ENCODE measurements at regions not wholly inside any gene's neighbourhood (a gene's known extent, or its start where the extent isn't known, plus 50 kb on each side); places are given as distances from the start of the nearest gene placed in this dataset.

DNA sequence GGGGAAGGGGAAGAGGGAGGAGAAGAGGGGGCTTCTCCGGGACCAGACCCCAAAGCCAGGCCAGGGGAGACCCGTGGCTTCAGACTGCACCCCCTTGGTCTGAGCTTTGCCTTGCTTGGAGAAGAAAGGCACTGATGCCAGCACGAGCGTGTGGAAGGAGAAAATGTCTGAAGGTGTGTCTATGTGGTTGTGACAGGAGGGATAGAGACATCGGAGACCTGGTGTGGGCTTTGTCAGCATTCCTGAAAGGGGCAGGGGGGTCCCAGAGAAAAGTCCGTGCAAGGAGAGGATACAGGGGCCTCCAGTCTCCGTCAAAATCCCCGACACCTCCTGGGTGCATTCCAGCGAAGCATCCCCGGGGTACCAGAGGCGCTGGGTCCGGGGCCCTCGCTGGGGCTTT lies 139.0 kb upstream of the LHX5 start:
- in situ Hi-C loops (cut with HindIII; ENCODE audit: low pct_ligation_motif_present, low sequenced_read_pairs): no loop called here
- Histone ChIP-seq H3K27ac (no peak overlapping the region), H3K4me3 (ENCODE audit: low read depth, low read length) (no peak overlapping the region), H3K36me3 (replicated peaks) (no peaks in the 10 kb centered on the region), H3K27me3 (replicated peaks) (peaks cover 16% of the 10 kb centered on the region)
- DNase-seq: no peak
- TF ChIP-seq, protein P1, sequence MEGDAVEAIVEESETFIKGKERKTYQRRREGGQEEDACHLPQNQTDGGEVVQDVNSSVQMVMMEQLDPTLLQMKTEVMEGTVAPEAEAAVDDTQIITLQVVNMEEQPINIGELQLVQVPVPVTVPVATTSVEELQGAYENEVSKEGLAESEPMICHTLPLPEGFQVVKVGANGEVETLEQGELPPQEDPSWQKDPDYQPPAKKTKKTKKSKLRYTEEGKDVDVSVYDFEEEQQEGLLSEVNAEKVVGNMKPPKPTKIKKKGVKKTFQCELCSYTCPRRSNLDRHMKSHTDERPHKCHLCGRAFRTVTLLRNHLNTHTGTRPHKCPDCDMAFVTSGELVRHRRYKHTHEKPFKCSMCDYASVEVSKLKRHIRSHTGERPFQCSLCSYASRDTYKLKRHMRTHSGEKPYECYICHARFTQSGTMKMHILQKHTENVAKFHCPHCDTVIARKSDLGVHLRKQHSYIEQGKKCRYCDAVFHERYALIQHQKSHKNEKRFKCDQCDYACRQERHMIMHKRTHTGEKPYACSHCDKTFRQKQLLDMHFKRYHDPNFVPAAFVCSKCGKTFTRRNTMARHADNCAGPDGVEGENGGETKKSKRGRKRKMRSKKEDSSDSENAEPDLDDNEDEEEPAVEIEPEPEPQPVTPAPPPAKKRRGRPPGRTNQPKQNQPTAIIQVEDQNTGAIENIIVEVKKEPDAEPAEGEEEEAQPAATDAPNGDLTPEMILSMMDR (IDR thresholded peaks at IDR 0.05; ENCODE audit: low read depth, low read length, missing control alignments): no peak

- DNase-seq: no peak
- Histone ChIP-seq H3K36me3 (replicated peaks) (no peaks in the 10 kb centered on the region), H3K27me3 (replicated peaks) (peaks cover 16% of the 10 kb centered on the region), H3K4me3 (ENCODE audit: low read depth, low read length) (no peak overlapping the region), H3K27ac (no peak overlapping the region)
- in situ Hi-C loops (cut with HindIII; ENCODE audit: low pct_ligation_motif_present, low sequenced_read_pairs): no loop called here
- TF ChIP-seq, protein P1 (IDR thresholded peaks at IDR 0.05; ENCODE audit: low read depth, low read length, missing control alignments): no peak
These were observed 138.2 kb upstream of the LHX5 start for GRCh38 chr12:113609692-113610469.

DNA sequence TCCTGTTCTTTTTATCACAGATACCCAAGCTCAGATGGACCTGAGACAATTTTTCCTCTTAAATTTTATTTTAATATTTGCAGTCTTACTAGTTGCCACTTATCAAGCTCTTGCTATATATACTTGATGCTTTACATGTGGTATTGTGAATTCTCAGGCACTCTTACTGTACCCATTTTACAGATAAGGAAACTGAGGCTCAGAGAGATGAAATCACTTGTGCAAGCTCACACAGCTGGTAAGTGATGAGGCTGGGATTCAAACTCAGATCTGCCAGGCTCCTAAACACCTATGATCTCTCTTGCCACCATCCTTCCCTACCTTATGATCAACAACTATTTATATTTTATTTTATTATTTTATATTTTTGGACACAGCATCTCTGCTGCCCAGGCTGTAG lies 133.0 kb upstream of the LHX5 start:
- Histone ChIP-seq H3K36me3 (replicated peaks) (no peaks in the 10 kb centered on the region), H3K27me3 (replicated peaks) (peaks cover 3% of the 10 kb centered on the region), H3K27ac (no peak overlapping the region), H3K4me3 (ENCODE audit: low read depth, low read length) (no peak overlapping the region)
- DNase-seq: no peak
- in situ Hi-C loops (cut with HindIII; ENCODE audit: low pct_ligation_motif_present, low sequenced_read_pairs): no loop called here
- TF ChIP-seq, protein P1 (IDR thresholded peaks at IDR 0.05; ENCODE audit: low read depth, low read length, missing control alignments): no peak

GRCh38 chr12:113601656-113602263 lies 130.1 kb upstream of the LHX5 start:
- no peak for DNase-seq
- in situ Hi-C loops (cut with HindIII; ENCODE audit: low pct_ligation_motif_present, low sequenced_read_pairs): no loop called here
- H3K36me3 ChIP-seq (replicated peaks): no peaks in the 10 kb centered on the region
- H3K4me3 ChIP-seq (ENCODE audit: low read depth, low read length): no peak overlapping the region
- H3K27ac ChIP-seq: no peak overlapping the region
- TF ChIP-seq, protein P1 (IDR thresholded peaks at IDR 0.05; ENCODE audit: low read depth, low read length, missing control alignments): no peak
- H3K27me3 ChIP-seq (replicated peaks): no peaks in the 10 kb centered on the region

DNA sequence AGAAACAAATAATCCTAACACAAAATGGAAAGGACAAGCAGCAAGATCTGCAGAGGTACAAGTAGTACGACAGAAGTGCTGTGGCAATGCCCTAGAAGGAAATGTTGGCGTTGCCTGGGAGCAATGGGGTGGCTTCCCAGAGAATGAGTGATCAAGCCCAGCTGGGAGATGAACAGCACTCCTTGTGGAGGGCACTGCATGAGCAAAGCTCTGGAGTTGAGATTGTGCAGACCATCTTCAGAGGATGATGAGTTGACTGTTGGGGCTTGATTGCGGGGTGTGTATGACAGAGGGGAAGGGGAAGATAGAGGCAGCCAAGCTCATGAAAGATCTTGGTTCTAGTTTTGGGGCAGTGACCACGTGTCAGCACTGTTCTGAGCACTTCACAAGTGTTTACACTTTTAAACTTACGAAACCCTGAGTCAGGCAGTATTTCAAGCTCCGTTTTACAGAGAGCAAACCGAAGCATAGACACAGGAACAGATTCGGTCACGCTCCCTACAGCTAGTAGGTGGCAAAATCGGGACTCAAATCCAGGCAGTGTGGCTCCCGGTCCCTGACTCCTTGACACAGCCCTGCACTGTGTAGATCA lies 127.2 kb upstream of the LHX5 start:
- TF ChIP-seq, protein P1 (IDR thresholded peaks at IDR 0.05; ENCODE audit: low read depth, low read length, missing control alignments): no peak
- in situ Hi-C loops (cut with HindIII; ENCODE audit: low pct_ligation_motif_present, low sequenced_read_pairs): no loop called here
- Histone ChIP-seq H3K36me3 (replicated peaks) (no peaks in the 10 kb centered on the region), H3K27ac (no peak overlapping the region), H3K27me3 (replicated peaks) (no peaks in the 10 kb centered on the region), H3K4me3 (ENCODE audit: low read depth, low read length) (no peak overlapping the region)
- DNase-seq: no peak

Data from brain microvascular endothelial cell (primary cell).